ENCODE measurements at regions not wholly inside any gene's neighbourhood (a gene's known extent, or its start where the extent isn't known, plus 50 kb on each side); places are given as distances from the start of the nearest gene placed in this dataset.

- DNase-seq, result no peak
These were observed 88.5 kb upstream of the SLC38A4 start for GRCh38 chr12:46914336-46914735.

DNA sequence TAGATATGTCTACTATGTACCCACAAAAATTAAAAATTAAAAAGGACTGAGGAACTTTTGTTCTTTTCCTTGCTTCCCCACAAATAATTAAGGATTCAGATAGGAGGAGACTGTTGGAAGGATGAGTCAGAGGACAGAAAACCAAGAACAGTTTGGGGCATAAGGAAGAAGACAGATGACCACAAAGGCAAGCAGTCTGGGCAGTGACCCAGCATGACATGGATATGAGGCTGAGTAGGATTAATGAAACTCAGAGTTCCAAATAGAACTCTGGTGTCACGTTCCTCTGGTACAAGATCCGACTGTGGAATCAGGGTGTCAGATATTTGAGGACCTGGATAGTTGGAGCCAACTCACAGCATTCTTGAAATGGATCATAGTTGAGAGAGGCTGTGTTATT is 89.3 kb upstream of the SLC38A4 start:
- no peak for DNase-seq

DNA sequence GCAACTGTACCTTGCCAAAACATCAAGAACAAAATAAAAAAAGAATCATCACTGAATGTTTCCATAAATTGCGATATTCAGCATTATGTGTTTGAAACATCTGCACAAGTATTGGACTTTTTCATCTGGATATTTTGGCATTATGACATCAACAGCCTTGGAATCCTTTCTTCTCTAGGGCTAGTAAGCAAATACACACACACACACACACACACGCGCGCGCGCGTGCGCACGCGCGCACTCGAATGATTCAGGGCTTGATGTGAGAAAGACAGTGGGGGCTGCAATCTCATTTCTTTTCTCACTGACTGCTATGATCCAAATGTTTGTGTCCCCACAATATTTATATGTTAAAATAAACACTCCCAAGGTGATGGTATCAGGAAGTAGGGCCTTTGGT is 90.0 kb upstream of the SLC38A4 start:
- no peak for DNase-seq

GRCh38 chr12:46916796-46917419 is 91.1 kb upstream of the SLC38A4 start:
- no peak for DNase-seq

- no peak for DNase-seq
These were observed 92.0 kb upstream of the SLC38A4 start for GRCh38 chr12:46917821-46918220.

GRCh38 chr12:46918631-46919030 is 92.8 kb upstream of the SLC38A4 start:
- no peak for DNase-seq

DNA sequence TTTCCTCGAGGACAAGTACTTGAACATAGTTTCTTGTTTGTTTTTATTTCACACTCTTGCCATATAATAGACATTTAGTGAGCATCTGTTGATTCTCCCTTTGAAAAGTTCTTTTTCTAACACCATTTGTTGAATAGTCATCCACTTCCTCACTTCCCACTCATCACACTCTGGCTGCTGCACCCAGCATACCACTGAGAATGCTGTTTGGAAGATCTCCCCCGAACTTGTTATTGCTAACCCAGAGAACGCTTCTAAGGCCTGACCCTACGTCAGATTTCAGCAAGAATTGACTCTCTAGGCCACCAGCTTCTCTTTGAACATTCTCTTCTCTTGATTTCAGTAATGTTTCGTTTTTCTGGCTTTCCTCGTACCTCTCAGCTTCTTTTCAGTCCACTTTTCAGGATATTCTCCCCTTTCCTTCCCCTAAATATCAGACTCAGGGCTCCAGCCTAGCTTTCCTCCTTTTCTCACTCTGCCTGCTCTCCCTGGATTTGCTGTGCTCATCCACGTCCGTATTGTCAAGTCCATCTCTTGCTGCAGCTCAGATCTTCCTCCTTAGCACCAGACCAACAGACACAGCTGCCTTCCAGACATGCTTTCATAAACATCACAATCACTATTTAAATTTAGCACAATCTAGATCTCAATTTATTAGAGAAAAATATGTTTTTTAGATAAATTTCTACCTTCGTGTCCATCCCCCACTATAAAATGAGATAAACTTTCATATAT is 94.0 kb upstream of the SLC38A4 start:
- DNase-seq, result no peak

GRCh38 chr12:46920499-46920898 is 94.7 kb upstream of the SLC38A4 start:
- no peak for DNase-seq

DNA sequence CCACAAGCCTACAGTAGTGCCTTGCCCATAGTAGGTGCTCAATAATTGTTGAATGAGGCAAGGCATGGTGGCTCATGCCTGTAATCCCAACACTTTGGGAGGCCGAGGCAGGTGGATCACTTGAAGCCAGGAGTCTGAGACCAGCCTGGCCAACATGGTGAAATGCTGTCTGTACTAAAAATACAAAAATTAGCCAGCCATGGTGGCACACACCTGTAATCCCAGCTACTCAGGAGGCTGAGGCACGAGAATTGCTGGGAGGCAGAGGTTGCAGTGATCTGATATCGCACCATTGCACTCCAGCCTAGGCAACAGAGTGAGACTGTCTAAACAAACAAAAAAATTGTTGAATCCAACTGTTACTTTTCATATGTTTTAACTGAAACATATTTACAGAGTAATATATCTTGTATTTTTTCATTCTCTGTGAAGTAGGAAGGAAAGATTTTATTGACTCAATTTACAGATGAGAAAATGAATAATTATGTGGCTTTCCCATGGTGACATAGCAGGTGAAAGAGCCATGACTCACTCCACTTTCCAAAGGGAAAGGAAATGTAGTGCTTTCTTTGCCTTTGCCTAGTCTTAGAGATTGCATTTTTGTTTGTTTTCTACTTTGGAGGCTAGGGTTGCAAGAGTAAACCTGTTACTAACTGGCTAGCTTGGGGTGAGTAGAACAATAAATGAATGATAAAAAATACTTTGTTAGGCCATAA is 95.4 kb upstream of the SLC38A4 start:
- no peak for DNase-seq

- DNase-seq, result no peak
These were observed 96.0 kb upstream of the SLC38A4 start for GRCh38 chr12:46921764-46922133.

DNA sequence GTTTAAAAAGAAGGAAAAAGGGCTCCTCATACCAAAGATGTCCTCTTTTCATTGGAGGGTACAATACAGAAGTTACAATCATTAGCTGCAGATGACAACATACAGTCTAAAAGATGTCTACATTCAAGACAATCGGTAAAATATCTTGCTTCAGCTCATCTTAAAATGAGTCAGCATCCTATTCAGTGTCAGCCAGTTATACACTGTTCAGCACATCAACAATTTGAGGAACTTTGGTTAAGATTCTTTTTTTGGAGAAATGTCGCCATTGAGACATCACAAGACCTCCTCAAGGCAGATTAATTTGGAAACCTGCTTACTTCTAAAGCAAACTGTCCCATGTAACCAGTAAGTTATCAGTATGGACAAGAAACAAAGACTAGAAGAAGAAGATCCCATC is 100.7 kb upstream of the SLC38A4 start:
- DNase-seq, result no peak

DNA sequence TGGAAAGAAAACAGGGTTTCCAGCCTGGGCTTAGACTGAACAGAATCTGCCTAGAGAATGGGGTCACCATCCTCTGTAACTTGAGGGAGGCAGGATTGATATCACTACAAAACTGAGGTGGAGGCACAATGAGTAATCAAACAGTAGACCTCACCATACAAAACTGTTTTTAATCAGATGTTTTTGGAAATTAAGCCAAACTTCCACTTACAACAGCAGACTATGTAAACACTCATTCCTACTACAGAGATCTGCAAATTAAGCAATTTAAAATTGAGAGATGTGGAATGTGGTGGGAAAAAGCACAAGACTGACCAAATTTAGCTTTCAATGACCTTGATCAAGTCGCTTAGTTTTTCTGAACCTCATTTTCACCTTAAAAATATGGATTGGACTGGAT is 104.3 kb upstream of the SLC38A4 start:
- no peak for DNase-seq

- peak; percentile 8 to 35 for DNase-seq
These were observed 108.2 kb upstream of the SLC38A4 start for GRCh38 chr12:46933947-46934346.

- DNase-seq, result no peak
These were observed 108.7 kb upstream of the SLC38A4 start for GRCh38 chr12:46934374-46935111.

DNA sequence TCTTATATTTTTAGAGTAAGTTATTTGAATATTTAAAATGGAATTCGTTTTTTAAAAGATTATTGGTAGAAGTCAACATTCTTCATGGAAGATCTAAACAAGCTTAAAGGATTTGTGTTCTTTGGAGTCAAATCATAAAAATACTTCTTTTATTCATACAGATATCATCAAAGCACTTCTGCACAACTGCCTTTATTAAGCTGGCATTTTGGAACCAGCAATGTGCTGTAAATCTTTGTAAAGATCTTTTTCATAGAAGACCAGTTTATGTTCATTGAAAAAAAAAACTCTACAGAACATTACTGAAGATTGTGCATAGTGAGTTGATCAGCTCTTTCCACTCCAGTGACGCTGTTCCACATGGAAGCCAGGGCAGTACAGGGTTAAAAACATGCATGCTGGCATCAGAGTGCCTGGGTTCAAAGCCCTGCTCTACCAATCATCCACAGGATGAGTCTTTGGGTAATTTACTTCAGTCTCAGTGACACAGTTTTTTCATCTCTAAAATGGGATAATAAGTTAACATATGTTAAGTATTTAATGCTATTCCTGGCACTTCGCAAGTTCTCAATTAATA is 109.6 kb upstream of the SLC38A4 start:
- DNase-seq, result no peak

DNA sequence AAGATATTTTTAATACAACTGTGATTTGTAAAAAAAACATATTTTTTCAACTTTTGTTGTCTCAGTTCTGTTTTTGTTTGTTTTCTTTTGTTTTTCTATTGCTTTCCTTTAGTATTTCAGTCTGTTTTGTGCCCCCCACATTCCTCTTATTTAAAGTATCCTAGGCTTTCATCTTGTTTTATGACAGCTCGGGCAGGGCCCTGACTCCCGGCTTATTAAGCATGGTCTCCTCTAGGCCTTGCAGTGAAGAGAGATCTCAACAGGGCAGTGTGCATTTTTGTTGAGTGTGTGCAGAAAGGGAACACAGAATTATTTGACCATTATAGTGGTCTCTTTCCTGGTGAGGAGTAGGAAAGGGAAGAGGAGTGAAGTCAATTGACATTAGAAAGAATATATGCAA is 110.2 kb upstream of the SLC38A4 start:
- DNase-seq, result no peak

DNA sequence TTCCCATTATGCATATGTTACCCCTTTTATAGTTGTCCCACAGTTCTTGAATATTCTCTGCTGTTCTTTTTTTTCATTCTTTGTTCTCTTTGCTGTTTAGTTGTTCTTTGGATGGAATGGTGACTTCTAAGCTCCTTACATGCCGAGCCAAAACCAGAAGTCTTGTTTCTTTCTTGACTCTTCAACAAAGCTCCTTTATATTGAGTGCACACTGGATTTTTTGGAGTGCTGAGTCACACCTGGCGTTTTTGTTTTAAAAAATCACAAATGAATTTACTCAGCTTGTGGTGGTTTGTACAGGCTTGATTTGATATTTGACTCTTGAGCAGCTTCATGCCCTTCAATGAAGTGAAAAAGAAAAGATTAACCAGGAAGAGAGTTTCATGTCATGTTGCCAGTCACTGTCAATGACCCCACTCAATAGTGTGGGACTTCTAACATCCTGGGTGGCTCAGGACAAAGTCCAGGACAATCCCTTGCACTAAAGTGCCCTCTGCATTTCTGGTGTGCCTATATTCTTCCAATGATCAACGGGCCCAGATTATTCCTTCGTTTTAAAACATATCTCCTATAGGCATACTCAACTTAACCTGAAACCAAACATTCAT is 112.4 kb upstream of the SLC38A4 start:
- DNase-seq, result no peak

- DNase-seq, result no peak
These were observed 116.2 kb upstream of the SLC38A4 start for GRCh38 chr12:46941981-46942380.

- DNase-seq, result no peak
These were observed 116.8 kb upstream of the SLC38A4 start for GRCh38 chr12:46942579-46942978.

- DNase-seq, result peak; percentile 9 to 30
These were observed 118.3 kb upstream of the SLC38A4 start for GRCh38 chr12:46944088-46944487.

DNA sequence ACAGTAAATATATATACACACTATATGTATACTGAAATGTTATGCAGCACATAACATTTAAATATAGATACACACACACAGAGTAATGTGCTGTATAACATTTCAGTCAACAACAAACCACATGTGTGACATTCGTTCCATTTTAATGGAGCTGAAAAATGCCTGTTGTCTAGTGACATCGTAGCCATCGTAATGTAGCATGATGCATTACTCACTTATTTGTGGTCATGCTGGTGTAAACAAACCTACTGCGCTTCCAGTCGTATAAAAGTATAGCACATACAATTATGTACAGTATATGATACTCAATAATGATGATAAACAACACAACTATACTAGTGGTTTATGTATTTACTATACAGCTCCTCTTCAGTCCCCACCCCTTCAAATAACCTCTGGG is 119.0 kb upstream of the SLC38A4 start:
- no peak for DNase-seq

DNA sequence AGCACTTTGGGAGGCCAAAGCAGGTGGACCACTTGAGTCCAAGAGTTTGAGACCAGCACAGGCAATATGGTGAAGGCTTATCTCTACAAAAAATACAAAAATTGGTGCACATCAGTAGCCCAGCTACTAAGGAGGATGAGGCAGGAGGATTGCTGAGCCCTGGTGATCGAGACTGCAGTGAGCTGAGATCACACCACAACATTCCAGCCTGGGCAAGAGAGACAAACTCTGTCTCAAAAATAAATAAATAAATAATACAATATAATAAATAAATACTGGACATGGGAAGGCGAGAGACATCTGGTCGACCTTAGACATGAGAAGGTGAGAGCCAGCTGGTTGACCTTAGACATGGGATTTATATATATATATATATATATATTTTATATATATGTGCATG is 119.8 kb upstream of the SLC38A4 start:
- DNase-seq, result no peak

DNA sequence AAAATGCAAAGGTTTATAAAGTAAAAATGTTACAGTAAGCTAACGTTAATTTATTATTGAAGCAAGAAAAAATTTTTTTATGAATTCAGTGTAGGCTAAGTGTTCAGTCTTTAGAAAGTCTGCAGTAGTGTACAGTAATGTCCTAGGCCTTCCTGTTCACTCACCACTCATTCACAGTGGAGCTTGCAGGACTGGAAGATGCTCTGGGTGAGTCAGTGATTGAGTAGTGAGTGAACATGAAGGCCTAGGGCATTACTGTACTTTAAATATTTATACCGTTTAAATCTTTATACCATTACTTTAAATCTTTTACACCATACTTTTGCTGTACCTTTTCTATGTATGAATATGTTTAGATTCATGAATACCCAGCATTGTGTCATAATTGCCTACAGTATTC is 120.3 kb upstream of the SLC38A4 start:
- no peak for DNase-seq

Data from SHP77 (cell line).